KMS-11 (cell line): ENCODE measurements at regions not wholly inside any gene's neighbourhood (a gene's known extent, or its start where the extent isn't known, plus 50 kb on each side); places are given as distances from the start of the nearest gene placed in this dataset.

Source experiments
- H2AFZ ChIP-seq: fragments of 200-600 bp; sonication (generic); 2 replicates; pipeline ENCODE4 v1.6.1; 2016; ENCODE audit warnings: antibody characterized with exemption, mixed run types, low read depth
- H3K27ac ChIP-seq: fragments of 200-600 bp; sonication (generic); 2 replicates; pipeline ENCODE4 v1.6.1; 2016; ENCODE audit warnings: mild to moderate bottlenecking, mixed run types
- H3K27me3 ChIP-seq: fragments of 200-600 bp; sonication (generic); 2 replicates; pipeline ENCODE4 v1.6.1; 2017; ENCODE audit warnings: mild to moderate bottlenecking, low read depth, mixed run types, moderate library complexity; ENCODE audit not compliant: insufficient read depth
- H3K36me3 ChIP-seq: fragments of 200-600 bp; sonication (generic); 2 replicates; pipeline ENCODE4 v1.6.1; 2017; ENCODE audit warnings: mild to moderate bottlenecking, mixed run types; ENCODE audit not compliant: insufficient read depth
- H3K4me1 ChIP-seq: fragments of 200-600 bp; sonication (generic); 2 replicates; pipeline ENCODE4 v1.6.1; 2016; ENCODE audit warnings: mild to moderate bottlenecking, low read depth, mixed run types; ENCODE audit not compliant: poor library complexity, severe bottlenecking
- H3K4me2 ChIP-seq: fragments of 200-600 bp; sonication (generic); 2 replicates; pipeline ENCODE4 v1.7.0; 2016; ENCODE audit warnings: mild to moderate bottlenecking, mixed run types
- H3K4me3 ChIP-seq: fragments of 200-600 bp; sonication (generic); IDR thresholded peaks from 2 replicates; pipeline ENCODE4 v1.6.1; 2017; ENCODE audit warnings: low read depth, low read length, mixed read lengths; ENCODE audit not compliant: insufficient read depth
- H3K79me2 ChIP-seq: fragments of 200-600 bp; sonication (generic); 2 replicates; pipeline ENCODE4 v1.6.1; 2016; ENCODE audit warnings: low read depth, mixed run types; ENCODE audit not compliant: insufficient read depth
- H3K9ac ChIP-seq: fragments of 200-600 bp; sonication (generic); 2 replicates; pipeline ENCODE4 v1.6.1; 2016; ENCODE audit warnings: mild to moderate bottlenecking, mixed run types
- H4K20me1 ChIP-seq: fragments of 200-600 bp; sonication (generic); 2 replicates; pipeline ENCODE4 v1.6.1; 2016; ENCODE audit warnings: mild to moderate bottlenecking, mixed run types; ENCODE audit not compliant: insufficient read depth
- CTCF ChIP-seq: fragments of 200-600 bp; sonication (generic); conservative IDR thresholded peaks from 2 replicates; pipeline ENCODE4 v1.6.1; 2017; ENCODE audit warnings: low read depth, mild to moderate bottlenecking, antibody characterized with exemption, low read length, moderate library complexity, mixed read lengths

GRCh38 chr7:42292991-42293521 is 56.0 kb upstream of the GLI3 start:
- H3K27me3 ChIP-seq = no peaks in the 10 kb centered on the region

GRCh38 chr7:42289473-42289872 is 52.5 kb upstream of the GLI3 start:
- H2AFZ ChIP-seq = no peak overlapping the region
- H3K27me3 ChIP-seq = no peaks in the 10 kb centered on the region
- no peaks in the 10 kb centered on the region for H3K79me2 ChIP-seq
- TF ChIP-seq CTCF = no peak
- H3K4me2 ChIP-seq = no peak overlapping the region
- no peaks in the 10 kb centered on the region for H3K4me1 ChIP-seq
- H3K36me3 ChIP-seq = no peaks in the 10 kb centered on the region
- H3K27ac ChIP-seq = no peak overlapping the region
- H3K4me3 ChIP-seq = no peak overlapping the region
- H3K9ac ChIP-seq = no peak overlapping the region
- H4K20me1 ChIP-seq = no peaks in the 10 kb centered on the region

More at GRCh38 chr7:42292991-42293521, 56.0 kb upstream of the GLI3 start:
- H3K4me3 ChIP-seq = no peak overlapping the region
- no peak for TF ChIP-seq CTCF
- no peaks in the 10 kb centered on the region for H3K79me2 ChIP-seq
- no peak overlapping the region for H3K27ac ChIP-seq
- H3K9ac ChIP-seq = no peak overlapping the region
- H4K20me1 ChIP-seq = no peaks in the 10 kb centered on the region
- H3K36me3 ChIP-seq = no peaks in the 10 kb centered on the region
- no peak overlapping the region for H3K4me2 ChIP-seq
- no peak overlapping the region for H2AFZ ChIP-seq
- H3K4me1 ChIP-seq = no peaks in the 10 kb centered on the region
